IPS DF 6.9 (cell line): ENCODE measurements at regions not wholly inside any gene's neighbourhood (a gene's known extent, or its start where the extent isn't known, plus 50 kb on each side); places are given as distances from the start of the nearest gene placed in this dataset.

Experiments used
- DNase-seq: peaks from one replicate; pipeline ENCODE4 v3.0.0-alpha.2; 2013; ENCODE audit warnings: low read depth, low spot score
- H3K27ac ChIP-seq: one replicate; pipeline ENCODE4 v1.5.1; 2013; ENCODE audit warnings: low read length, control low read depth
- H3K27me3 ChIP-seq: 2 replicates; pipeline ENCODE4 v1.6.1; 2013; ENCODE audit warnings: mild to moderate bottlenecking, low read length; ENCODE audit not compliant: control insufficient read depth, insufficient read depth
- H3K36me3 ChIP-seq: 2 replicates; pipeline ENCODE4 v1.6.1; 2013; ENCODE audit warnings: low read length; ENCODE audit not compliant: control insufficient read depth, insufficient read depth
- H3K4me1 ChIP-seq: 2 replicates; pipeline ENCODE4 v1.6.1; 2013; ENCODE audit warnings: low read length; ENCODE audit not compliant: control insufficient read depth, insufficient read depth
- H3K4me3 ChIP-seq: 2 replicates; pipeline ENCODE4 v1.5.1; 2013; ENCODE audit warnings: mild to moderate bottlenecking, low read length
- H3K9me3 ChIP-seq: 2 replicates; pipeline ENCODE4 v1.6.1; 2013; ENCODE audit warnings: low read length, inconsistent platforms; ENCODE audit not compliant: control insufficient read depth, insufficient read depth
- WGBS: extraction: QIAGEN DNeasy Blood & Tissue Kit; methylation state at CpG from one replicate; pipeline ENCODE4 v1.1.7; 2013; ENCODE audit warnings: mixed read lengths, missing lambda C conversion rate; ENCODE audit not compliant: insufficient read length, insufficient coverage; 5-methylcytosine and 5-hydroxymethylcytosine counted together

- no peaks in the 10 kb centered on the region for H3K9me3 ChIP-seq
- DNase-seq: no peak
- no peak overlapping the region for H3K4me3 ChIP-seq
- no peak overlapping the region for H3K27ac ChIP-seq
- H3K4me1 ChIP-seq: no peaks in the 10 kb centered on the region; the same call in 1 of the 2 replicates
- H3K36me3 ChIP-seq: no peaks in the 10 kb centered on the region
- WGBS: no CpG with 5 or more reads among the region's 10 CpGs
- H3K27me3 ChIP-seq: no peaks in the 10 kb centered on the region
Observed at GRCh38 chr21:39115576-39116235, 67.5 kb downstream of the PSMG1 start.

DNA sequence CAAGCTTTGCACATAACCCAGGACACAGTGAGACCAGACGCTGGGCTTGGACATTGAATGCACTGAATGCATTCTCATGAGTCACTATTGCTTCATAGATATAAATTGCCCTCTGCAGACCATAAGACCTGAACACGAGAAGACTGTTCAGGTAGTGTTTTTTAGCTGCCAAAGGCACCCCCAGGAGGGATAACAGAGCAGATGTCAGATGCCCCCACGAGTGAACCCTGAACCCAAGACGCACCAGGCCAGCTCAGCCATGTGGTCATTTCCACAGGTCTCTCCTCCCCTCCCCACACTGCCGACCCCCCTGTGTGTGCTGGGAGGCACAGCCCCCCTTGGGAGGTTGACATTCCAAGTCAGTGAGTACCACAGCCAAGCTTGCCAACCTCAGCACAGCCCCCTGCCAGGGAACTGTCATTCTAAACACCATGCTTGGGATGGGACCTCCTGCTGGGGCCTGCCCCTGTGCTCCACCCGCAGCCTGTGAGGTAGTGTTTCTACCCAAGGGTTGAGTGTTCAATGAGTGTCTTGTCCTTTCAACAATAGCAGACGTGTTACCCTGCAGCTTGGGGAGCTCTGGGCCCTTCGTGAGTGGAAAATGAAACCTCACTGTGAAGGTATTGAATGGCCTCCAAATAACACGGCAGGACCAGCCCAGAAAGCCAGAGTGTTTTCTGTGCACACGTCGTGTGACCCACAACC is 68.2 kb downstream of the PSMG1 start:
- no peaks in the 10 kb centered on the region; the same call in 1 of the 2 replicates for H3K4me1 ChIP-seq
- no peak for DNase-seq
- H3K27ac ChIP-seq: no peak overlapping the region
- no peaks in the 10 kb centered on the region for H3K27me3 ChIP-seq
- no CpG with 5 or more reads among the region's 11 CpGs for WGBS
- H3K9me3 ChIP-seq: no peaks in the 10 kb centered on the region
- no peaks in the 10 kb centered on the region for H3K36me3 ChIP-seq
- no peak overlapping the region for H3K4me3 ChIP-seq

GRCh38 chr21:39111931-39112550 is 71.2 kb downstream of the PSMG1 start:
- no CpG with 5 or more reads among the region's 6 CpGs for WGBS
- no peak overlapping the region for H3K27ac ChIP-seq
- H3K9me3 ChIP-seq: no peaks in the 10 kb centered on the region

DNA sequence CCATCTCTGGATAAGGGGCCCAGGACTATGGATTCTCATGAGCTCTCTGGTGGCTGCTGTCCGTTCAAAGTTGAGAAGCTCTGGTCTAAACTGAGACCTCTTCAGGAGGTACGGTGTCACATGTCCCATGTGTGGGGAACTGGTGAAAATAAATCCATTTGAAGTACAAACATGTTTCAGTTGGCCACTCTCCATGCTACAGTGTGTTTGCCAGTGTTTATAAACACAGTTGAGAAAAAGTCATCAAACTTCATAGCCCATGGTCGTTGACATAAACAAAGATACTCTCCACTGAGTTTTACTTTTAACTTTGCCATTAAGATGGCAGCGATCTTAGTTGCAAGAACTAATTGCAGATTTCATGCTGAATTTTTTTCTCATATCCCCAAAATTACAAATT is 72.8 kb downstream of the PSMG1 start:
- H3K27ac ChIP-seq: no peak overlapping the region
- H3K4me1 ChIP-seq: no peaks in the 10 kb centered on the region; the same call in 1 of the 2 replicates
- no peak overlapping the region for H3K4me3 ChIP-seq
- H3K27me3 ChIP-seq: no peaks in the 10 kb centered on the region
- no peak for DNase-seq
- H3K36me3 ChIP-seq: no peaks in the 10 kb centered on the region
- no peaks in the 10 kb centered on the region for H3K9me3 ChIP-seq
- no CpG with 5 or more reads among the region's 4 CpGs for WGBS

More at GRCh38 chr21:39111931-39112550, 71.2 kb downstream of the PSMG1 start:
- H3K27me3 ChIP-seq: no peaks in the 10 kb centered on the region
- DNase-seq: no peak
- H3K4me3 ChIP-seq: no peak overlapping the region
- H3K36me3 ChIP-seq: no peaks in the 10 kb centered on the region
- no peaks in the 10 kb centered on the region; the same call in 1 of the 2 replicates for H3K4me1 ChIP-seq

DNA sequence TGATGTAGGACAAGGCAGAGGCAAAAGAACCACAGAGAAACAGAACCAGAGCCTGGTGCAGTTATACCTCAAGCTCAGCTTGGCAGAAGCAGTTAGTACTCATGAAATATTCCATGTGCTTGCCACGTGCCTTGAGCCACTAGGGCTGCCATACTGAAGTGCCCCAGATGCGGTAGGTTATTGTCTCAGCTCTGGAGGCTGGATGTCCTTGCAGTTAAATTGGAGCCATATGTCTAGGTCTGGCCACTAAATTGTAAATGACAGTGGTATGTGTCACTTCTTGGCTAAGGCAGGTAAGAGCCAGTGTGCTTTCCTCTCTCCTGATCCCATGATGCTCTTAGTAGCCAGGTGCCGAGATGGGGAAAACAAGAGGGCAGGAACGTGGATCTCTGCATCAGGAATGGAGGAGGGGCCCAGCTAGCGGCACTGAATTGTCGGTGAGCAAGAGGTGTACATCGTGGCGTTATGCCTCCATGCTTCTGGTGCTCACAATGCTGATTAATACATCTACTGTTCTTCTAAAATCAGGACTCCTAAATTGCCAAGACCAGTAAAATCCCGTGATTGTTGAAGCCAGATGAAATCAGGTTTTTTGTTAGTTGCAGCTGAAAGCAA is 73.5 kb downstream of the PSMG1 start:
- no peaks in the 10 kb centered on the region for H3K27me3 ChIP-seq
- H3K9me3 ChIP-seq: no peaks in the 10 kb centered on the region
- no peaks in the 10 kb centered on the region for H3K4me1 ChIP-seq
- WGBS: no CpG with 5 or more reads among the region's 9 CpGs
- H3K36me3 ChIP-seq: no peaks in the 10 kb centered on the region
- no peak for DNase-seq
- H3K27ac ChIP-seq: no peak overlapping the region
- no peak overlapping the region for H3K4me3 ChIP-seq

DNA sequence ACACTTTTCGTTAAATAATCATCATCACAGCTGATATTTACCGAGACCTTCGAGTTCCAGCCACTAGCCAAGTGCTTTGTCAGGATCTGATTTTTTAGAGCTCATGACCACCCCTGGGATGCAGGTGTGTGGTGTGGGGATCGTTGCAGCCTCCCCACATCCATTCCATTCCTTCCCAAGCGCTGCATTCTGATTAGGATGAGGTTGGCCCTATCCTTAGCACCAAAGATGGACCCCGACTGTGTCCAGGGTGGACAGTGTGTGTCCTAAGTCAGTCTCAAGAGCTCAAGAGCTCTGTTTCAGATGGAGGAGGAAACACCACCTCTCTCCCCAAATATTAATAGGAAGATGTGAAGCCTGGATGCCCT is 74.1 kb downstream of the PSMG1 start:
- Histone ChIP-seq H3K4me3 (no peak overlapping the region), H3K9me3 (no peaks in the 10 kb centered on the region), H3K27me3 (no peaks in the 10 kb centered on the region), H3K36me3 (no peaks in the 10 kb centered on the region), H3K4me1 (no peaks in the 10 kb centered on the region), H3K27ac (no peak overlapping the region)
- no peak for DNase-seq
- WGBS: no CpG with 5 or more reads among the region's 6 CpGs

GRCh38 chr21:39108291-39109162 is 74.7 kb downstream of the PSMG1 start:
- H3K4me1 ChIP-seq: no peaks in the 10 kb centered on the region
- no CpG with 5 or more reads among the region's 23 CpGs for WGBS

DNA sequence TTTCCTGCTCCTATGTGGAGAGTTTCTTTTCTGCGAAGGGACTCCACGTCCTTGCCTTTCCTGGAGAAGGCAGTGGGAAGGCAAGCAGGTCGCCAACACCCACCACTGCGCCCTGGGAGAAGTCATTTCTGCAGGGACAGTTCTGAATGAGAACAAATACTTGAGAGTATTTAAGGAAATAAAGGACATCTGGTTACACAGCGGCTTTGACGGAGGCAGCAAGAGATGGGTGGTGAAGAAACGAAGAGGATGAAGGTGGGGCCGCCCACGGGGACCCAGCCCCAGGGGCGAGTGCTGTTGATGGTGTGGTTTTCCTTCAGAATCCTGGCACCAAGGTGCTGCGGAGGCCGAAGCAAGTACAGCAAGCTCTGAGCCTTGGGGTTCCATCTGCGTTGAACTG is 75.5 kb downstream of the PSMG1 start:
- no CpG with 5 or more reads among the region's 13 CpGs for WGBS
- no peaks in the 10 kb centered on the region for H3K27me3 ChIP-seq
- DNase-seq: no peak
- no peak overlapping the region for H3K4me3 ChIP-seq
- no peaks in the 10 kb centered on the region for H3K9me3 ChIP-seq
- H3K36me3 ChIP-seq: no peaks in the 10 kb centered on the region
- H3K4me1 ChIP-seq: no peaks in the 10 kb centered on the region
- H3K27ac ChIP-seq: no peak overlapping the region

More at GRCh38 chr21:39108291-39109162, 74.7 kb downstream of the PSMG1 start:
- H3K27ac ChIP-seq: no peak overlapping the region
- H3K27me3 ChIP-seq: no peaks in the 10 kb centered on the region
- H3K9me3 ChIP-seq: no peaks in the 10 kb centered on the region
- no peak for DNase-seq
- no peaks in the 10 kb centered on the region for H3K36me3 ChIP-seq
- H3K4me3 ChIP-seq: no peak overlapping the region

DNA sequence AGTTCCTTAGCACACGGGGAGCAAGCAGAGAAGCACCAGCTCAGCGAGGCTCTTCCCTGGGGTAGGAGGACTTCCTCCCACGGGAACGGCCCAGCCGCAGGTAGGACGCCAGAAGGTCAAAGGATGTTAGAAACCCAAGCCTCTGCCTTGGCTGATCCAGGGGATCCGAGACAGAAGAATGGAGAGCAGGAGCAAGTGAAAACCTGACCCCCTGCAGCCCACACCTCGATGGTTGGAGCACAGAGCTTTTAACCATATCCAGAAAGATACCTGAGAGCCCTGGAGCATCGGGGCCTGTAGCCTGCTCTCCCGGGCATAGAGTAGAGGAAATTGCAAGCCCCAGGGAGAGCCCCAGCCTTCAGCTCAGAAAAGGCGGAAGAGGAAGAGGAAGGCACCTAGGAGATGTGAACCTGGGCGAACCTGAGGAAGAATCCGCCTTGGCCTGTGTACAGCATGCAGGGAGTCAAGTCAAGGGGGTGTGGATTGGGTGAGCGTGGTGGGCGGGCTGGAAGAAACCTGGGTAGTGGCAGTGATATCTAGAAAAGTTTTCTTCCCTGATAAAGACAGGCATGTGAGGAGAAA is 76.3 kb downstream of the PSMG1 start:
- Histone ChIP-seq H3K4me3 (no peak overlapping the region), H3K27me3 (no peaks in the 10 kb centered on the region), H3K4me1 (no peaks in the 10 kb centered on the region), H3K9me3 (no peaks in the 10 kb centered on the region), H3K36me3 (no peaks in the 10 kb centered on the region), H3K27ac (no peak overlapping the region)
- WGBS: no CpG with 5 or more reads among the region's 15 CpGs
- DNase-seq: no peak
